HepG2 (cell line): ENCODE measurements at regions not wholly inside any gene's neighbourhood (a gene's known extent, or its start where the extent isn't known, plus 50 kb on each side); places are given as distances from the start of the nearest gene placed in this dataset.

Experiments
- POLR2A ChIP-seq, 2 experiments: IDR thresholded peaks; 2 replicates each; pipeline ENCODE4 v1.6.1; 2011; ENCODE audit warnings: low read depth in 2 of 2, low read length in 2 of 2, mild to moderate bottlenecking in 1 of 2, moderate library complexity in 1 of 2; ENCODE audit not compliant: insufficient read depth in 1 of 2
- RAD21 ChIP-seq: fragments of 450-650 bp; formaldehyde crosslinking; IDR thresholded peaks from 2 replicates; pipeline ENCODE4 v1.5.0; 2020; ENCODE audit warnings: mild to moderate bottlenecking
- RBFOX2 ChIP-seq: fragments of 200-400 bp; formaldehyde crosslinking; IDR thresholded peaks from 2 replicates; pipeline ENCODE4 v1.6.1; 2017; ENCODE audit warnings: low read depth, mild to moderate bottlenecking, low read length
- RXRA ChIP-seq: sonication (generic); formaldehyde crosslinking; IDR thresholded peaks from 2 replicates; pipeline ENCODE4 v1.5.1; 2020; ENCODE audit warnings: missing genetic modification reagents
- SOX5 ChIP-seq: IDR thresholded peaks from 2 replicates; pipeline ENCODE4 v1.6.1; 2016; ENCODE audit warnings: borderline replicate concordance
- TOPORS ChIP-seq: sonication (generic); formaldehyde crosslinking; IDR thresholded peaks from 2 replicates; pipeline ENCODE4 v1.8.0; 2023; ENCODE audit warnings: mild to moderate bottlenecking, missing genetic modification reagents
- ZFP36 ChIP-seq: fragments of 150-350 bp; IDR thresholded peaks from 2 replicates; pipeline ENCODE4 v1.6.1; 2018; ENCODE audit warnings: borderline replicate concordance, low read length, low read depth; ENCODE audit not compliant: partially characterized antibody
- ZNF101 ChIP-seq: sonication (generic); formaldehyde crosslinking; IDR thresholded peaks from 2 replicates; pipeline ENCODE4 v1.4.0; 2020; ENCODE audit warnings: mild to moderate bottlenecking, low read depth, missing genetic modification reagents, borderline replicate concordance
- TF ChIP-seq, protein P1 (sequence below): sonication (generic); formaldehyde crosslinking; IDR thresholded peaks from 2 replicates; pipeline ENCODE4 v1.5.0; 2020; ENCODE audit warnings: mild to moderate bottlenecking, missing genetic modification reagents, moderate library complexity
- TF ChIP-seq, protein P2 (sequence below): IDR thresholded peaks from 2 replicates; pipeline ENCODE4 v1.6.1; 2012; ENCODE audit warnings: inconsistent platforms
- TF ChIP-seq, protein P3 (sequence below), 2 experiments: fragments of 450-650 bp in 1 of 2; sonication (generic) in 1 of 2; formaldehyde crosslinking in 1 of 2; IDR thresholded peaks; 2 replicates each; pipeline versions ENCODE4 v1.6.1 to v1.8.0; 2016 to 2022; ENCODE audit warnings: antibody characterized with exemption in 1 of 2, mild to moderate bottlenecking in 1 of 2, missing genetic modification reagents in 1 of 2
- TF ChIP-seq, protein P4 (sequence below): sonication (generic); formaldehyde crosslinking; IDR thresholded peaks from 2 replicates; pipeline ENCODE4 v1.4.0; 2020; ENCODE audit warnings: missing genetic modification reagents

DNA sequence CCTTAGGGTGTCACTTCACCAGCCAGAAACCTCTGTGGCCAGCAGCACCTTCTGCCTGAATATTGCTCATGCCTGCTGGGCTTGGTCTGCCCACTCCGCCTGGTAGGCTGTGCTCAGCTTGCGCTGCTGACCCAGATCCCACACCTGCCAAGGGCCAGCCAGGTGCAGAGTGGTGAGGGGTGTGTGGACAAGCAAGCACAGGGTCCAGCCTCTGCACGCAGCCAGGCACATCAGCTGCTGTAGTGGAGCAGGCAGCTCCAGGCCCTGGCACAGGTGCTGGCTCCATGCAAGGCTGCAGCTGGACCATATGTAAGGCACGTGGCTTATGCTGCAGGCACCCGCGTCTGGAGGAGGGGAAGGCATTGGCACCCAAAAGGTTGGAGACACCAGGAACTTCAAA is 567.4 kb downstream of the INHBA start:
- TF ChIP-seq, protein P1, sequence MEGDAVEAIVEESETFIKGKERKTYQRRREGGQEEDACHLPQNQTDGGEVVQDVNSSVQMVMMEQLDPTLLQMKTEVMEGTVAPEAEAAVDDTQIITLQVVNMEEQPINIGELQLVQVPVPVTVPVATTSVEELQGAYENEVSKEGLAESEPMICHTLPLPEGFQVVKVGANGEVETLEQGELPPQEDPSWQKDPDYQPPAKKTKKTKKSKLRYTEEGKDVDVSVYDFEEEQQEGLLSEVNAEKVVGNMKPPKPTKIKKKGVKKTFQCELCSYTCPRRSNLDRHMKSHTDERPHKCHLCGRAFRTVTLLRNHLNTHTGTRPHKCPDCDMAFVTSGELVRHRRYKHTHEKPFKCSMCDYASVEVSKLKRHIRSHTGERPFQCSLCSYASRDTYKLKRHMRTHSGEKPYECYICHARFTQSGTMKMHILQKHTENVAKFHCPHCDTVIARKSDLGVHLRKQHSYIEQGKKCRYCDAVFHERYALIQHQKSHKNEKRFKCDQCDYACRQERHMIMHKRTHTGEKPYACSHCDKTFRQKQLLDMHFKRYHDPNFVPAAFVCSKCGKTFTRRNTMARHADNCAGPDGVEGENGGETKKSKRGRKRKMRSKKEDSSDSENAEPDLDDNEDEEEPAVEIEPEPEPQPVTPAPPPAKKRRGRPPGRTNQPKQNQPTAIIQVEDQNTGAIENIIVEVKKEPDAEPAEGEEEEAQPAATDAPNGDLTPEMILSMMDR = no peak
- no peak for TF ChIP-seq TOPORS (CRISPR knock-in tag)
- no peak for TF ChIP-seq SOX5 (CRISPR knock-in tag)
- TF ChIP-seq RAD21 = no peak
- TF ChIP-seq, protein P2, sequence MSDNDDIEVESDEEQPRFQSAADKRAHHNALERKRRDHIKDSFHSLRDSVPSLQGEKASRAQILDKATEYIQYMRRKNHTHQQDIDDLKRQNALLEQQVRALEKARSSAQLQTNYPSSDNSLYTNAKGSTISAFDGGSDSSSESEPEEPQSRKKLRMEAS = no peak
- no peak for TF ChIP-seq ZFP36
- TF ChIP-seq RXRA (CRISPR knock-in tag) = no peak
- TF ChIP-seq POLR2A (IDR thresholded peaks at IDR 0.05; ENCODE audit: insufficient read depth in 1 of 2, low read depth in 2 of 2, low read length in 2 of 2) = no peak
- TF ChIP-seq, protein P3, sequence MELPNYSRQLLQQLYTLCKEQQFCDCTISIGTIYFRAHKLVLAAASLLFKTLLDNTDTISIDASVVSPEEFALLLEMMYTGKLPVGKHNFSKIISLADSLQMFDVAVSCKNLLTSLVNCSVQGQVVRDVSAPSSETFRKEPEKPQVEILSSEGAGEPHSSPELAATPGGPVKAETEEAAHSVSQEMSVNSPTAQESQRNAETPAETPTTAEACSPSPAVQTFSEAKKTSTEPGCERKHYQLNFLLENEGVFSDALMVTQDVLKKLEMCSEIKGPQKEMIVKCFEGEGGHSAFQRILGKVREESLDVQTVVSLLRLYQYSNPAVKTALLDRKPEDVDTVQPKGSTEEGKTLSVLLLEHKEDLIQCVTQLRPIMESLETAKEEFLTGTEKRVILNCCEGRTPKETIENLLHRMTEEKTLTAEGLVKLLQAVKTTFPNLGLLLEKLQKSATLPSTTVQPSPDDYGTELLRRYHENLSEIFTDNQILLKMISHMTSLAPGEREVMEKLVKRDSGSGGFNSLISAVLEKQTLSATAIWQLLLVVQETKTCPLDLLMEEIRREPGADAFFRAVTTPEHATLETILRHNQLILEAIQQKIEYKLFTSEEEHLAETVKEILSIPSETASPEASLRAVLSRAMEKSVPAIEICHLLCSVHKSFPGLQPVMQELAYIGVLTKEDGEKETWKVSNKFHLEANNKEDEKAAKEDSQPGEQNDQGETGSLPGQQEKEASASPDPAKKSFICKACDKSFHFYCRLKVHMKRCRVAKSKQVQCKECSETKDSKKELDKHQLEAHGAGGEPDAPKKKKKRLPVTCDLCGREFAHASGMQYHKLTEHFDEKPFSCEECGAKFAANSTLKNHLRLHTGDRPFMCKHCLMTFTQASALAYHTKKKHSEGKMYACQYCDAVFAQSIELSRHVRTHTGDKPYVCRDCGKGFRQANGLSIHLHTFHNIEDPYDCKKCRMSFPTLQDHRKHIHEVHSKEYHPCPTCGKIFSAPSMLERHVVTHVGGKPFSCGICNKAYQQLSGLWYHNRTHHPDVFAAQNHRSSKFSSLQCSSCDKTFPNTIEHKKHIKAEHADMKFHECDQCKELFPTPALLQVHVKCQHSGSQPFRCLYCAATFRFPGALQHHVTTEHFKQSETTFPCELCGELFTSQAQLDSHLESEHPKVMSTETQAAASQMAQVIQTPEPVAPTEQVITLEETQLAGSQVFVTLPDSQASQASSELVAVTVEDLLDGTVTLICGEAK (IDR thresholded peaks at IDR 0.05) = no peak
- TF ChIP-seq, protein P3 (CRISPR knock-in tag; IDR thresholded peaks at IDR 0.05) = no peak
- TF ChIP-seq, protein P4, sequence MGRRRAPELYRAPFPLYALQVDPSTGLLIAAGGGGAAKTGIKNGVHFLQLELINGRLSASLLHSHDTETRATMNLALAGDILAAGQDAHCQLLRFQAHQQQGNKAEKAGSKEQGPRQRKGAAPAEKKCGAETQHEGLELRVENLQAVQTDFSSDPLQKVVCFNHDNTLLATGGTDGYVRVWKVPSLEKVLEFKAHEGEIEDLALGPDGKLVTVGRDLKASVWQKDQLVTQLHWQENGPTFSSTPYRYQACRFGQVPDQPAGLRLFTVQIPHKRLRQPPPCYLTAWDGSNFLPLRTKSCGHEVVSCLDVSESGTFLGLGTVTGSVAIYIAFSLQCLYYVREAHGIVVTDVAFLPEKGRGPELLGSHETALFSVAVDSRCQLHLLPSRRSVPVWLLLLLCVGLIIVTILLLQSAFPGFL (CRISPR knock-in tag) = no peak
- no peak for TF ChIP-seq RBFOX2
- no peak for TF ChIP-seq ZNF101
